ENCODE measurements at regions not wholly inside any gene's neighbourhood (a gene's known extent, or its start where the extent isn't known, plus 50 kb on each side); places are given as distances from the start of the nearest gene placed in this dataset.
"Not testable (repeated sequence)": the region's sequence is repeated elsewhere in the genome, so short reads cannot be mapped to it uniquely, and the experiment has no call there.

GRCh38 chr22:19660583-19660982 lies 53.7 kb upstream of the SEPTIN5 start:
- H3K79me2 ChIP-seq (ENCODE audit: control insufficient read depth, insufficient read depth, low read length); CTCF ChIA-PET (ENCODE audit: low intra/inter-chr PET ratio); H3K9me1 ChIP-seq (ENCODE audit: control insufficient read depth, insufficient read depth, low read length); in situ Hi-C loops (cut with MboI); H3K4me2 ChIP-seq (ENCODE audit: insufficient read depth, low read length); H3K4me3 ChIP-seq; H3K9ac ChIP-seq (ENCODE audit: insufficient read depth in 1 of 2, low read depth in 2 of 2, low read length in 2 of 2); H3K36me3 ChIP-seq (ENCODE audit: control insufficient read depth, insufficient read depth, low read length); DNase-seq (ENCODE audit: extremely low read depth in 1 of 4, low spot score in 3 of 4); BruUV-seq (replicated peaks); H2AFZ ChIP-seq (ENCODE audit: low read depth, low read length); H3K27ac ChIP-seq (ENCODE audit: extremely low read depth, low read depth, low read length); H4K20me1 ChIP-seq (replicated peaks; ENCODE audit: control insufficient read depth, insufficient read depth, low read length); H3K9me3 ChIP-seq (replicated peaks; ENCODE audit: control insufficient read depth, insufficient read depth, low read depth, low read length); ATAC-seq; FAIRE-seq: not testable (repeated sequence)
- POLR2A ChIA-PET: interaction anchor here (0.6 to 7.8 kb wide), 6 partner anchors 9 to 185 kb away, joined by 3 to 80 read pairs (median 3); no protein-coding TSS in a partner anchor
- TF ChIP-seq ZNF124 (CRISPR knock-in tag; IDR thresholded peaks at IDR 0.05) (0 out of 2 replicates have a peak, but pooled peaks have one; percentile 77), IRF2 (CRISPR knock-in tag; IDR thresholded peaks at IDR 0.05) (0 out of 2 replicates have a peak, but pooled peaks have one; percentile 66), ATF2 (CRISPR knock-in tag; IDR thresholded peaks at IDR 0.05) (peak; percentile 73; the same call in 1 of the 2 replicates), FOXK1 (CRISPR knock-in tag; IDR thresholded peaks at IDR 0.05; ENCODE audit: borderline replicate concordance) (0 out of 2 replicates have a peak, but pooled peaks have one; percentile 65), EZH2 (IDR thresholded peaks at IDR 0.05; ENCODE audit: borderline replicate concordance, low read depth, low read length) (0 out of 2 replicates have a peak, but pooled peaks have one; percentile 47), ETV5 (CRISPR knock-in tag; IDR thresholded peaks at IDR 0.05; ENCODE audit: low read depth) (0 out of 2 replicates have a peak, but pooled peaks have one; percentile 11), ZNF12 (CRISPR knock-in tag; IDR thresholded peaks at IDR 0.05) (0 out of 2 replicates have a peak, but pooled peaks have one; percentile 24)
- 38% methylated on average over 12 of the region's 12 CpGs for WGBS (ENCODE audit: insufficient coverage, low coverage, missing lambda C conversion rate)
- H3K27me3 ChIP-seq (ENCODE audit: control insufficient read depth in 2 of 2, insufficient read depth in 2 of 2, low read length in 2 of 2): peaks cover 27 to 30% of the 10 kb centered on the region in 2 experiments; a peak in 4 of 5 replicates
- peaks cover 13 to 16% of the 10 kb centered on the region in 2 experiments; a peak in 4 of 5 replicates for H3K4me1 ChIP-seq (replicated peaks in 1 of 2; ENCODE audit: control insufficient read depth in 2 of 2, insufficient read depth in 2 of 2, low read length in 2 of 2)
- intact Hi-C loops (cut with micrococcal nuclease): loop anchor here (10.0 kb wide), 2 partner anchors 54 to 56 kb away; partner anchors contain the start of gene SEPTIN5
